HTR-8/SVneo (cell line): ENCODE measurements at regions not wholly inside any gene's neighbourhood (a gene's known extent, or its start where the extent isn't known, plus 50 kb on each side); places are given as distances from the start of the nearest gene placed in this dataset.
A peak's percentile ranks its signal among the peaks of the same experiment; 100 is the strongest.
"Not testable (repeated sequence)": the region's sequence is repeated elsewhere in the genome, so short reads cannot be mapped to it uniquely, and the experiment has no call there.

Source experiments
- DNase-seq: peaks from one replicate; pipeline ENCODE4 v3.0.0; 2011; ENCODE audit warnings: low spot score, mixed read lengths; ENCODE audit not compliant: insufficient read length
- FAIRE-seq: peaks from 2 replicates; lab custom pipeline; 2011; peaks lifted over from hg19 to GRCh38; lab: Jason Lieb, UNC

DNA sequence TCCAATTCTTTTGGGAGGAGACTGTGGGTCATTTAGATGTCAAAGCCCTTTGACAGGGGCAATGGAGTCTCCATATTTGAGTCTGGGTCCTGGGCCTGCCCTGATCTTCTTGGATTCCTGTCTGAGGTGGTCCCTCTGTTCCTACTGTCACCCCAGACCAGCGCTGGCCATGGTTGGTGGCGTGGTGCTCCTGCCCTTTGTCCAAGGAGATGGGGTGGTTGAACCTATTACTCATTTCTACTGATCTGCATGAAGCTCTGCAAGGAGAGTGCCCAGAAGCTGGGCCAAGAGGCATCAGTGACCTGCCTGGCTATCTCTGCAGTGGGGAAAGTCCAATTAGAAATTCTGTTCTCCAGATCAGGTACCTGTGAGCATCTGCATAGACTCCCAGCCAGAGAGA lies 355.6 kb upstream of the NUPR2 start:
- FAIRE-seq (no peak), DNase-seq (no peak)

DNA sequence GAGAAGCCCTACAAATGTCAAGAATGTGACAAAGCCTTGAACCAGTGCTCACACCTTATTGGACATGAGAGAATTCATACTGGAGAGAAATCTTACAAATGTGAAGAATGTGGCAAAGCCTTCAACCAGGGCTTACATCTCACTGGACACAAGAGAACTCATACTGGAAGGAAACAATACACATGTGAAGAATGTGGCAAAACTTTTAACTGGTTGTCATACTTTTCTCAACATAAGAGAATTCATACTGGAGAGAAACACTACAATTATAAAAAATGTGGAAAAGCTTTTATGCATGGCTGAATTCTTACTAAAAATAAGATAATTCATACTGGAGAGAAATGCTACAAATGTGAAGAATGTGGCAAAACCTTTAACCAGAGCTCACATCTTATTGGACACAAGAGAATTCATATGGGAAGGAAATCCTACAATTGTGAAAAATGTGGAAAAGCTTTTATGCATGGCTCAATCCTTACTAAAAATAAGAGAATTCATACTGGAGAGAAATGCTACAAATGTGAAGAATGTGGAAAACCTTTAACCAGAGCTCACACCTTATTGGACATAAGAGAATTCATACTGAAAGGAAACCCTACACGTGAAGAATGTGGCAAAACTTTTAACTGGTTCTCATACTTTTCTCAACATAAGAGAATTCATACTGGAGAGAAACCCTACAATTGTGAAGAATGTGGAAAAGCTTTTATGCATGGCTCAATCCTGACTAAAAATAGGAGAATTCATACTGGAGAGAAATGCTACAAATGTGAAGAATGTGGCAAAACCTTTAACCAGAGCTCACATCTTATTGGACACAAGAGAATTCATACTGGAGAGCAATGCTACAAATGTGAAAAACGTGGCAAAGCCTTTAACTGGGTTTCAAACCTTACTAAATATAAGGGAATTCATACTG lies 350.6 kb upstream of the NUPR2 start:
- DNase-seq, FAIRE-seq: not testable (repeated sequence)

DNA sequence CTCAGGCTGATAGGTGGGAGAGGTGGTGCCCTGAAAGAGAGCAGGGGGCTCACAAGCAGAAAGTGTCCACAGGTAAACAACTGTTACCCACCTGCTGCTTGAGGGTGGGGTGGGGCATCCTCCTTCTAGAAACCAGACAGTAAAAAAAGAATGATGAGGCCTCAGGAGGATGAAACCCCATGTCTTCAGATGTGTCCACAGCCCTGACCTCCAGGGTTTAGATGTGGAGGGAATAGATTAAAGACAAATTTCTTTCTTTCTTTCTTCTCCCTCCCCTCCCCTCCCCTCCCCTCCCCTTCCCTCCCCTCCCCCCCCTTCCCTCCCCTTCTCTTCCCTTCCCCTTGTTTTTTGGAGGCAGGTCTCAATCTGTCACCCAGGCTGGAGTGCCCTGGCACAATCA lies 333.5 kb upstream of the NUPR2 start:
- no peak for DNase-seq
- no peak for FAIRE-seq

DNA sequence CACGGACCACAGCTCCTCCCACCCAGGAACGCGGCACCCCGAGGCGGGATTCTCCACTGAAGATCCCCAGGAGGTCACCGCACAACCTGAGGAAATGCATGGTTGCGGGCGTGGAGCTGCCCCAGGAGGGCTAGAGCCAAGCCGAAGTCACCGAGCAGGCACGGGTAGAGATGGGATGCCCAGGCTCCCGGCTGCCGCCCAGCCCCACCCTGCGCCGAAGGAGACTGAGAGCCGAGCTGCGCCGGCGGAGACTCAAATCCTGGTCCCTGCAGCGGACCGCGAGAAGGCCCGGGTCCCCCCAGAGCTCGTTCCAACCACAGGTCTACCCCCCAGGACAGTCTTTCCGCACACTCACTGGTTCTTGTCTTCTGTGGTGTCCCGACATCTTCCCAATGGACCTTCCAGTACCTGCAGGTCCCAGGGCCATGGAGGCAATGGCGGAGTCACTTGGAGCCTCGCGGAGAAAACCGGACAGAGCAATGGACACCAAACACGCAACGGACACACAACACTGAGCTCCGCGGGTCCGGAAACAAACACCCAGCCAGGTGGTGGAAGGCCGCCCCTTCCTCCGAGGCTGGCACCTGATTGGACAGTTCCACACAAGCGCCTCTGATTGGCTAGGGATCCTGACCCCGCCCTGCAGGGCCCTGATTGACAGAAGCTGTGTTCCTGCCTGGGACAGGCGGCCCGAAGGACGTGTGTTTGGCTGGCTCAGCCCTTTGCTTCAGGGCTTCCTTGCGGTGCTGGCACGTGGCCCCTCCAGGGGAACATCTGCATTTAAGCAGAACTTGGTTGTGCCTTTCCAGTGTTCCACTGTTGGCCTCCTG lies 331.9 kb upstream of the NUPR2 start:
- FAIRE-seq = no peak
- peak; percentile 24 for DNase-seq

DNA sequence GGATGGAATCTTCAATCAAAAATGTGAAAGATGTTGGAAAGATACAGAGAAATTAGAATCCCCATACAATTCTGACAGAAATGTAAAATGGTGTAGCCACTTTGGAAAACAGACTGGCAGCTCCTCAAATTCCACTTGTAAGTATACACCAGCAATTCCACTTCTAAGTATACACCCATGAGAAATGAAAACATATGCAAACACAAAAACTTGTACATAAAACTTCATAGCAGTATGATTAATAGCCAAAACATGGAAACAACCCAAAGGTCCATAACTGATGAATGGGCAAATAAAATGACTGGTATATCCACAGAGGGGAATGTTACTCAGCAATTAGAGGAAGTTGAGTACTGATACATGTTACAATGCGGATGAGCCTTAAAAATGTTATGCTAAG lies 304.3 kb upstream of the NUPR2 start:
- not testable (repeated sequence) for DNase-seq, FAIRE-seq

DNA sequence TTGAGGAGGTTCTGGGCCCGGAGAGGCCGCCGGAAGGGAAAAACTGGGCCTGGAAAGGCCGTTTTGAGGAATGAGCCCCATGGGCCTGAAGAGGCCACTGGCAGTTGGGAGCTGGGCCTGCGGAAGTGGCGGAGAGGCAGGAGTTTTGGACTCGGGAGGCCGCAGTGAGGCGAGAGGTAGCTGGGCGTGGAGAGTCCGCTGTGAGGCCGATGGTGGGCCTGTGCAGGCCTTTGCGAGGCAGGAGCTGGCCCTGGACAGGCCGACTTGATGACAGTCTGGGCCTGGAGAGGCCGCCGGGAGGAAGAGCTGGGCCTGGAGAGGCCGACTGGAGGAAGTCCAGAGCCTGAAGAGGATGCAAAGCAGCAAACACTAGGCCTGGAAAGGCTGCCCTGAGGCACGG lies 259.0 kb upstream of the NUPR2 start:
- FAIRE-seq (no peak), DNase-seq (no peak)

DNA sequence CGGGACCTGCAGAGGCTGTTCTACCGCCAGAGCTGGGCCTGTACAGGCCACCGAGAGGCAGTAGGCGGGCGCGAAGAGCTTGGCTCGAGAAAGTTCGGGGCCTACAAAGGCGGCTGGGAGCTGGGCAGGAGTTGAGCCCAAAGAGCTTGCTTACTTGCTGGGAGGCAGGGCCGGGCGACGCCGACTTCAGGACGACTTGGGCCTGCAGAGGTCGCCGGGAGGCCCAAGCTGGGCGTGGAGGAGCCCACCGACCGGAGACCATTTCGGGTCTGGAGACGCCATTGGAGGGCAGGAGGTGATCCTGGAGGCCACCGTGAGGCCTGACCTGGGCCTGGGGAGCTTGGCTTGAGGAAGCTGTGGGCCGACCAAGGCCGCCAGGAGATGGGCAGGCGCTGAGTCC lies 258.4 kb upstream of the NUPR2 start:
- FAIRE-seq, DNase-seq: not testable (repeated sequence)

DNA sequence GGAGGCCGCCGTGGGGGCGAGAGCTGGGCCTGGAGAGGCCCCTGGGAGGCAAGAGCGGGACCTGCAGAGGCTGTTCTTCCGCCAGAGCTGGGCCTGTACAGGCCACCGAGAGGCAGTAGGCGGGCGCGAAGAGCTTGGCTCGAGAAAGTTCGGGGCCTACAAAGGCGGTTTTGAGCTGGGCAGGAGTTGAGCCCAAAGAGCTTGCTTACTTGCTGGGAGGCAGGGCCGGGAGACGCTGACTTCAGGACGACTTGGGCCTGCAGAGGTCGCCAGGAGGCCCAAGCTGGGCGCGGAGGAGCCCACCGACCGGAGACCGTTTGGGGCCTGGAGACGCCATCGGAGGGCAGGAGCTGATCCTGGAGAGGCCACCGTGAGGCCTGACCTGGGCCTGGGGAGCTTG lies 257.1 kb upstream of the NUPR2 start:
- FAIRE-seq, DNase-seq: not testable (repeated sequence)

DNA sequence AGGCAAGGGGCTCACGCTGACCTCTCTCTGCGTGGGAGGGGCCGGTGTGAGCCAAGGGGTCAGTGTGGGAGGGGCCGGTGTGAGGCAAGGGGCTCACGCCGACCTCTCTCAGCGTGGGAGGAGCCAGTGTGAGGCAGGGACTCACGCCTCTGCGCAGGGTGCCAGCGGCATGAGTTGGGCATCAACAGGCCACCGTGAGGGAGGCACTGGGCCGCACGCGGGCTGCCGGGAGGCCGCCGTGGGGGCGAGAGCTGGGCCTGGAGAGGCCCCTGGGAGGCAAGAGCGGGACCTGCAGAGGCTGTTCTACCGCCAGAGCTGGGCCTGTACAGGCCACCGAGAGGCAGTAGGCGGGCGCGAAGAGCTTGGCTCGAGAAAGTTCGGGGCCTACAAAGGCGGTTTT lies 255.6 kb upstream of the NUPR2 start:
- not testable (repeated sequence) for DNase-seq, FAIRE-seq

DNA sequence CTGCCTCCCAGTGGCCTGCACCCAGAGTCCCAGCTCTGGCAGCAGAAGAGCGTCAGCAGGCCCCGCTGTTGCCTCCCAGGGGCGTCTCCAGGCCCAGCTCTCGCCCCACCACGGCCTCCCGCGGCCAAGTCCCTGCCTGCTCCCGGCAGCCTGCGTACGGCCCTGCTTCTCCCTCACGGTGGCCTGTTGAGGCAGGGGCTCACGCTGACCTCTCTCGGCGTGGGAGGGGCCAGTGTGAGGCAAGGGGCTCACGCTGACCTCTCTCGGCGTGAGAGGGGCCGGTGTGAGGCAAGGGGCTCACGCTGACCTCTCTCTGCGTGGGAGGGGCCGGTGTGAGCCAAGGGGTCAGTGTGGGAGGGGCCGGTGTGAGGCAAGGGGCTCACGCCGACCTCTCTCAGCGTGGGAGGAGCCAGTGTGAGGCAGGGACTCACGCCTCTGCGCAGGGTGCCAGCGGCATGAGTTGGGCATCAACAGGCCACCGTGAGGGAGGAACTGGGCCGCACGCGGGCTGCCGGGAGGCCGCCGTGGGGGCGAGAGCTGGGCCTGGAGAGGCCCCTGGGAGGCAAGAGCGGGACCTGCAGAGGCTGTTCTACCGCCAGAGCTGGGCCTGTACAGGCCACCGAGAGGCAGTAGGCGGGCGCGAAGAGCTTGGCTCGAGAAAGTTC lies 254.1 kb upstream of the NUPR2 start:
- not testable (repeated sequence) for FAIRE-seq

DNA sequence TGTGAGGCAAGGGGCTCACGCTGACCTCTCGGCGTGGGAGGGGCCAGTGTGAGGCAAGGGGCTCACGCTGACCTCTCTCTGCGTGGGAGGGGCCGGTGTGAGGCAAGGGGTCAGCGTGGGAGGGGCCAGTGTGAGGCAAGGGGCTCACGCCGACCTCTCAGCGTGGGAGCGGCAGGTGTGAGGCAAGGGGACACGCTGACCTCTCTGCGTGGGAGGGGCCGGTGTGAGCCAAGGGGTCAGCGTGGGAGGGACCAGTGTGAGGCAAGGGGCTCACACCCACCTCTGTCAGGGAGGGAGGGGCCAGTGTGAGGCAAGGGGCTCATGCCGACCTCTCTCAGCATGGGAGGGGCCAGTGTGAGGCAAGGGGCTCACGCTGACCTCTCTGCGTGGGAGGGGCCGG lies 251.7 kb upstream of the NUPR2 start:
- not testable (repeated sequence) for FAIRE-seq, DNase-seq

More for the DNA sequence above, 254.1 kb upstream of the NUPR2 start:
- DNase-seq = not testable (repeated sequence)

DNA sequence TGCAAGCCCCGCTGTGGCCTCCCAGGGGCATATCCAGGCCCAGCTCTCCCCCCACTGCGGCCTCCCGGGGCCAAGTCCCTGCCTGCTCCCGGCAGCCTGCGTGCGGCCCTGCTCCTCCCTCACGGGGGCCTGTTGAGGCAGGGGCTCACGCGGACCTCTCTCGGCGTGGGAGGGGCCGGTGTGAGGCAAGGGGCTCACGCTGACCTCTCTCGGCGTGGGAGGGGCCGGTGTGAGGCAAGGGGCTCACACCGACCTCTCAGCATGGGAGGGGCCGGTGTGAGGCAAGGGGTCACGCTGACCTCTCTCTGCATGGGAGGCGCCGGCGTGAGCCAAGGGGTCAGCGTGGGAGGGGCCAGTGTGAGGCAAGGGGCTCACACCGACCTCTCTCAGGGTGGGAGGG lies 251.2 kb upstream of the NUPR2 start:
- not testable (repeated sequence) for DNase-seq, FAIRE-seq

DNA sequence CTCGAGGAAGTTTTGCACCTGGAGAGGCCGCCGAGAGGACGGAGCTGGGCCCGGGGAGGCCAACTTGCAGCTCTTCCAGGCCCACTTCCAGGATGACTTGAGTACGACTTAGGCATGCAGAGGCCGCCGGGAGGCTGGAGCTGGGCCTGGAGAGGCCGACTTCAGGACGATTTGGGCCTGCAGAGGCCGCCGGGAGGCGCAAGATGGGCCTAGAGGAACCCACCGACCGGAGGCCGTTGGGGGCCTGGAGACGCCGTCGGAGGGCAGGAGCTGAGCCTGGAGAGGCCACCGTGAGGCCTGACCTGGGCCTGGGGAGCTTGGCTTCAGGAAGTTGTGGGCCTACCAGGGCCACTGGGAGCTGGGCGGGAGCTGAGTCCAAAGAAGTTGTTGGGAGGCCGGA lies 250.5 kb upstream of the NUPR2 start:
- not testable (repeated sequence) for DNase-seq, FAIRE-seq

DNA sequence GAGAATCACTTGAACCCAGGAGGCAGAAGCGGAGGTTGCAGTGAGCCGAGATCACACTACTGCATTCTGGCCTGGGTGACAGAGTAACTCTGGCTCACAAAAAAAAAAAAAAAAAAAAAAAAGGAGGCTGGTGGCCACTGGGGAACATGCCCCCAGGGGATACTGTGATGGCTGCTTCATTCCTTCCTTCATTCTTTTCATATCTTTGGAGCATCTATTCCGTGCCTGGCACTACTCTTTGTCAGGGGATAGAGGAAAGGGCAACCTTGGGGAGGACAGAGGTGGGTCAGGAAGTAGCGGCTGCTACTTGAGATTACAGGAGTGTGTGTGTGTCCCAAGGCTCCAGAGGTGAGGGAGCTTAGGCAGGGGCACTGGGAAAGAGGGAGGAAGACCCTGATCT lies 236.4 kb upstream of the NUPR2 start:
- DNase-seq, FAIRE-seq: not testable (repeated sequence)

DNA sequence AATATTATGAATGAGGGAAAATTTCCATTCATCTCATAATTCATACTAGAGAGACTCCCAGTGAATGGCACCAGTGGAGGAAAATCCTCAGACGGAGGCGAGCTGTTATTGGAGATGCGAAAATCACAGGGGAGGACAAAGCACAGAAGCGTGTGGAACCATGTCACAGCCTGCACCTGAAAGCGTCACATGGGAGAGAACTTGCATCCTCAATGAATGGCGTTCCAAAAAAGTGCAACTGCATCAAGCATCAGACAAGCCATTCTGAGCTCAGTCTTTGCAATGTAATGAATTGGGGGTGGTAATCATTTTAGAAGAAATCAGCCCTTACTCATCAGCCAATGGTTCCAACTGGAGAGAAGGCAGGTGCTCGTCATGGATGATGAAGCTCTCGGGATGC lies 235.0 kb upstream of the NUPR2 start:
- DNase-seq, FAIRE-seq: not testable (repeated sequence)

DNA sequence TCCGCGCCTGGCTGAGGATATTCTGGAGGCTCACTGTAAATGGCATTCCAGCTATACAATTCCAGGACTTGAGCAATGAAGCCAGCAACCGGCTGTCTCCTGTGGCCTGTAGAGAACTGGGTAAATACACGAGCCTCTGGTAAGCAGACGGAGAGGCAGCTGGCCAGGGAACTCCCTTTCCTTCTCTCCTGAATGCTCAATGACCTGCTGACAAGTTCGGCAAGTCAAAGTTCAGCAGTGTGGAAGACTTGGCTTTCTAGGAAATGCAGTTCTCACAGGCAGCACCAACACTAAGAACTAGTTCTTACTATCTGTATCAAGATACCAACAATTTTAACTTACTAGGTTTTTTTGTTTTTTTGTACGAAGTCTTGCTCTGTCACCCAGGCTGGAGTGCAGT lies 232.1 kb upstream of the NUPR2 start:
- DNase-seq, FAIRE-seq: not testable (repeated sequence)

DNA sequence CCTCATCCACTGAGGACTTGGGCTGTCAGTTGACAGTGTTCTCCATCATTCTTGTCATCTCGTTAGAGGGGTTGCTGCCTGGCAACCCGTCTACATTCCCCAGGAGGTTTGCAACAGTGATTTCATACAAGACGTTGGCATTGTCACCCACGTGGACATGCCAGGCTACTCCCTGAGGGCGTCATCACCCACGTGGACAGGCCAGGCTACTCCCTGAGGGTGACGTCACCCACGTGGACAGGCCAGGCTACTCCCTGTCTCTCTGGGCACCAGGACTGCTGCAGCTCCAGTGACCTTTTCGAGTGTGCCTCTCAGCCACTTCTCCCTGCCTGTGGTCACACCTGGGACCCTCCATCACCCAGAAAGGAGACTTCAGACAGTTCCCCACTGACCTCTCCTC lies 212.1 kb upstream of the NUPR2 start:
- not testable (repeated sequence) for FAIRE-seq, DNase-seq

DNA sequence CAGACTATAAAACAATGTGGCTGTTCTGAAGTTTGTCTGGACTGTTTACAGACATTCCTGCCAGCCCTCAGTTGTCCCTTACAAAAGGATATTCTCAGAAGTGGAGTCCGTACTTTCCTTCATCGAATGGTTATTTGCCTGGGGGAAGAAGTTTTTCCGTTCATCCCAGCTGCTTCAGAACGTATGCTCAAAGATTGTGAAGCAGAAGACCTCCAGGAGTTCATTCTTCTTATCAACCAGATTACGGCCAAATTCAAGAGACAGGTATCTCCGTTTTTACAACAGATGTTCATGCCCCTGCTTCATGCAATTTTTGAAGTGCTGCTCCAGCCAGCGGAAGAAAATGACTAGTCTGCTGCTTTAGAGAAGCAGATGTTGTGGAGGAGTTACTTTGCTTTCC lies 174.3 kb upstream of the NUPR2 start:
- FAIRE-seq (no peak), DNase-seq (no peak)

DNA sequence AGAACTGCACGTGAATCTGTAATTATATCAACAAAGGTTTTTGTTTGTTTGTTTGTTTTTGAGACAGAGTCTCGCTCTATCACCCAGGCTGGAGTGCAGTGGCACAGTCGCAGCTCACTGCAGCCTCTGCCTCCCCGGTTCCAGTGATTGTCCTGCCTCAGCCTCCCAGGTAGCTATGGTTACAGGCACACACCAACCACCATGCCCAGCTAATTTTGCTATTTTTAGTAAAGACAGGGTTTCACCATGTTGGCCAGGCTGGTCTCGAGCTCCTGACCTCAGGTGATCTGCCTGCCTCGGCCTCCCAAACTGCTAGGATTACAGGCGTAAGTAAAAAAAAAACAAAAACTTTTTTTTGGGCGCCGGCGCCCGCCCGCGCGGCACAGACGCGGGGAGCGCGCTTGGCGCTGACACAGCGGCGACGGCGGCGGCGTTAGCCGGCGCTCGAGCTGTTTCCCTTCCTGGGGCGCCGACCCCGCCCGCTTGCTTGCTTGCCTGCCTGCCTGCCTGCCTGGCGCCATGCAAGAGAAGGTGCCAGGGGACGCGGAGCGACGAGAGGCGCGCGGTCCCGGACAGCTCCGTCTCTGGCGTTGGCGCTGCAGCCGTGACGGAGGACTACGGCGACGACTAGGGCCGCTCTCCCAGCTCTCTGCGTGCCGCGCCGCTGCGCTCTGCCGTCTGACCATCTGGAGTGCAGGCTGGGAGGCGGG lies 171.4 kb upstream of the NUPR2 start:
- FAIRE-seq (no peak), DNase-seq (no peak)

DNA sequence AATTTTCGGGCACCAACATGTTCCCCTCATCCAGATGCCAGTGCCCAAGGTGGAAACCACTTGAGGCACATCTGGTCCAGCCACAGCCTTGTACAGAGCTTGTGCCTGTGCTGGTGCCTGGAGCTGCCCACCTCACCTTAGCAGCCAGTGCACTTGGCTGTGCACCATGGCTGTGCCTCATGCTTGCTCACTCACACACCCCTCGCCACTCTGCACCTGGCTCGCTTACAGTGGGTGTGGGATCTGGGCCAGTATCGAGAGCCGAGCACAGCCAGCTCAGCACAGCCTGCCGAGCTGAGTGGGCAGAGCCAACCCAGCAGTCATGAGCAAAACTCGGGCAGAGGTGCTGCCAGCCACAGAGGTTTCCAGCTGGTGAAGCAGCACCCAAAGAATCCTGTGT lies 139.9 kb upstream of the NUPR2 start:
- no peak for DNase-seq
- no peak for FAIRE-seq
